Liver (tissue), 8 donors: ENCODE measurements at regions not wholly inside any gene's neighbourhood (a gene's known extent, or its start where the extent isn't known, plus 50 kb on each side); places are given as distances from the start of the nearest gene placed in this dataset.

Experiments used
- DNase-seq: peaks from one replicate; pipeline ENCODE4 v3.0.0-alpha.2; 2017; ENCODE audit warnings: low spot score
- H3K27ac ChIP-seq, 2 donors: one replicate each; pipeline ENCODE4 v1.7.0; 2013; ENCODE audit warnings: inconsistent platforms in 2 of 2, low read length in 2 of 2, control low read depth in 1 of 2, low read depth in 1 of 2, mild to moderate bottlenecking in 1 of 2
- H3K27me3 ChIP-seq, 4 donors: one replicate each; pipeline versions ENCODE4 v1.6.1 to v1.7.0; 2013; ENCODE audit warnings: low read length in 3 of 4, inconsistent platforms in 1 of 4, mild to moderate bottlenecking in 1 of 4, moderate library complexity in 1 of 4; ENCODE audit not compliant: control insufficient read depth in 4 of 4, insufficient read depth in 4 of 4
- H3K36me3 ChIP-seq, 4 donors: one replicate each; pipeline versions ENCODE4 v1.6.1 to v1.7.0; 2013; ENCODE audit warnings: low read length in 3 of 4, mild to moderate bottlenecking in 3 of 4, low read depth in 1 of 4, moderate library complexity in 1 of 4; ENCODE audit not compliant: control insufficient read depth in 4 of 4, insufficient read depth in 3 of 4
- H3K4me1 ChIP-seq, 4 donors: one replicate each; pipeline versions ENCODE4 v1.6.1 to v1.7.0; 2013; ENCODE audit warnings: low read length in 3 of 4, mild to moderate bottlenecking in 3 of 4, moderate library complexity in 1 of 4; ENCODE audit not compliant: control insufficient read depth in 4 of 4, insufficient read depth in 4 of 4
- H3K4me3 ChIP-seq, 3 donors: one replicate each; pipeline versions ENCODE4 v1.6.1 to v1.7.0; 2013; ENCODE audit warnings: low read length in 3 of 3, control low read depth in 1 of 3, low read depth in 1 of 3, mild to moderate bottlenecking in 1 of 3
- H3K9ac ChIP-seq, 2 donors: one replicate each; pipeline ENCODE4 v1.7.0; 2013; ENCODE audit warnings: low read length in 2 of 2, mild to moderate bottlenecking in 2 of 2, moderate library complexity in 2 of 2, control low read depth in 1 of 2, low read depth in 1 of 2
- H3K9me3 ChIP-seq, 4 donors: one replicate each; pipeline versions ENCODE4 v1.6.1 to v1.7.0; 2013; ENCODE audit warnings: low read length in 3 of 4; ENCODE audit not compliant: control insufficient read depth in 4 of 4
- EGR1 ChIP-seq, 2 donors: IDR thresholded peaks; 2 replicates each; pipeline ENCODE4 v1.6.1; 2016 to 2018; ENCODE audit warnings: antibody characterized with exemption in 2 of 2, low read depth in 2 of 2
- FOXA1 ChIP-seq: IDR thresholded peaks from 2 replicates; pipeline ENCODE4 v1.6.1; 2016; ENCODE audit warnings: antibody characterized with exemption
- FOXA2 ChIP-seq: IDR thresholded peaks from 2 replicates; pipeline ENCODE4 v1.6.1; 2016; ENCODE audit warnings: antibody characterized with exemption
- GABPA ChIP-seq, 2 donors: IDR thresholded peaks in 1 of 2; conservative IDR thresholded peaks in 1 of 2; 2 replicates each; pipeline ENCODE4 v1.6.1; 2016; ENCODE audit warnings: antibody characterized with exemption in 2 of 2, mild to moderate bottlenecking in 1 of 2, moderate library complexity in 1 of 2
- HNF4A ChIP-seq, 2 donors: conservative IDR thresholded peaks; 2 replicates each; pipeline ENCODE4 v1.6.1; 2016; ENCODE audit warnings: antibody characterized with exemption in 2 of 2, mild to moderate bottlenecking in 2 of 2
- JUND ChIP-seq, 2 donors: IDR thresholded peaks; 2 replicates each; pipeline ENCODE4 v1.6.1; 2016; ENCODE audit warnings: antibody characterized with exemption in 2 of 2
- NR2F2 ChIP-seq: IDR thresholded peaks from 2 replicates; pipeline ENCODE4 v1.6.1; 2016; ENCODE audit warnings: antibody characterized with exemption
- RAD21 ChIP-seq, 2 donors: IDR thresholded peaks; 2 replicates each; pipeline ENCODE4 v1.6.1; 2016; ENCODE audit warnings: antibody characterized with exemption in 2 of 2, mild to moderate bottlenecking in 2 of 2
- SP1 ChIP-seq: IDR thresholded peaks from 2 replicates; pipeline ENCODE4 v1.6.1; 2018; ENCODE audit warnings: antibody characterized with exemption, mild to moderate bottlenecking
- TAF1 ChIP-seq: conservative IDR thresholded peaks from 2 replicates; pipeline ENCODE4 v1.6.1; 2016; ENCODE audit warnings: antibody characterized with exemption, mild to moderate bottlenecking
- YY1 ChIP-seq: IDR thresholded peaks from 2 replicates; pipeline ENCODE4 v1.6.1; 2016; ENCODE audit warnings: antibody characterized with exemption, mild to moderate bottlenecking
- WGBS: extraction: QIAGEN DNeasy Blood & Tissue Kit; methylation state at CpG from one replicate; pipeline ENCODE4 v1.1.7; 2013; 5-methylcytosine and 5-hydroxymethylcytosine counted together
- TF ChIP-seq, protein P1 (sequence below): fragments of 150-350 bp; IDR thresholded peaks from 2 replicates; pipeline ENCODE4 v1.5.1; 2017; ENCODE audit warnings: improper control_type of control experiment, low read depth, low read length; ENCODE audit not compliant: missing input control
- TF ChIP-seq, protein P2 (sequence below): IDR thresholded peaks from 2 replicates; pipeline ENCODE4 v1.6.1; 2016; ENCODE audit warnings: antibody characterized with exemption, mild to moderate bottlenecking
- TF ChIP-seq, protein P3 (sequence below): IDR thresholded peaks from 2 replicates; pipeline ENCODE4 v1.6.1; 2016; ENCODE audit warnings: antibody characterized with exemption
- TF ChIP-seq, protein P4 (sequence below): IDR thresholded peaks from 2 replicates; pipeline ENCODE4 v1.6.1; 2016; ENCODE audit warnings: antibody characterized with exemption
- donor health status: healthy.
- donor health status: healthy.
- donor health status: healthy.
- donor health status: healthy.
- donor health status: healthy.

DNA sequence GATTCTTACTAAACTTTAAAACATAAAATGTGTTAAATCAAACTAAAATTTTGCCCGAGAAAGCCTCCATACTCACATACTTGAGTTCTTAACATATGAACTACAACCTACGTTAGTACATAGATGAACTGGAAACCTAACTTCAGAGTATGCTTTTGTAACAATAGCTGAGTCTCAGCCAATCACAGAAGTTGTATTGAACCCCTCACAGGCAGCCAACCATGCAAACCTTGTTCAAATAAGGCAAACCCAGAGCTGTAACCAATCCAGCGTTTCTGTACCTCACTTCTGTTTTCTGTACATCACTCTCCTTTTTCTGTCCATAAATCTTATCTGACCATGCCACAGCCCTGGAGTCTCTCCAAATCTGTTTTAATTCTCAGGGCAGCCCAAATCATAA is 157.3 kb upstream of the COL1A2 start:
- TF ChIP-seq FOXA2 (no peak), EGR1 (IDR thresholded peaks at IDR 0.05; ENCODE audit: low read depth in 2 of 2) (no peak), YY1 (no peak), RAD21 (IDR thresholded peaks at IDR 0.05) (no peak)
- Histone ChIP-seq H3K36me3 (no peaks in the 10 kb centered on the region), H3K4me1 (peaks cover 0 to 2% (median 0%) of the 10 kb centered on the region in 4 donors), H3K9me3 (no peaks in the 10 kb centered on the region), H3K4me3 (no peak overlapping the region), H3K9ac (no peak overlapping the region), H3K27ac (no peak overlapping the region), H3K27me3 (no peaks in the 10 kb centered on the region)
- no peak for DNase-seq
- 46% methylated on average over 3 of the region's 3 CpGs for WGBS

DNA sequence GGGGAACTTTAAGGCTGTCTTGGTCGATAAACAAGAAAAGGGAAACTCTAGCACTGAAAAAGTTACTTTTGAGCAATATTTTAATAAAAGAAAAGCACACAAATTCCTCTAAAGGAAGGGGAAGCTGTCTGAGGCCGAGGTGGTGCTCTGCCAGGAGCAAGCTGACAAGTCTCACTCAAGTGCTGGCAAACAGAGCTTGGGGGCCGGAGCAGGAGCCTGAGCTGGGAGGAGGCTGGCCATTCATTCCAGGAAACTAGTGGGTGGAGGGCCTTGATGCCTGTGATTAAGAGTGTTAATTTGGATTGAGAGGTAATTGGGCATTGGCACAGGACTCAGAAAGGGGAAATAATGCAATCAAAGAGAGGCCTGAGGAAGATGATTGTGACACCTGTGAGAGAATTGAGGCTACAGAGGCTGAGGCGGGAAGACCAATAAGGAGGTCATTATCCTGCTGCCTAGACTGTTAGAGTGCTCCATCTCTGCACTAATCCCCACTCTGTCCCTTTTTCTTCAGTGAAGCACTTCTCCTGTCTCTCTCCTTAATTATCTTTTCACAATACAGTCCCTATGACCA is 154.9 kb upstream of the COL1A2 start:
- no peaks in the 10 kb centered on the region for H3K27me3 ChIP-seq
- no peaks in the 10 kb centered on the region for H3K9me3 ChIP-seq
- no peak overlapping the region for H3K9ac ChIP-seq
- no peak overlapping the region for H3K27ac ChIP-seq
- DNase-seq = no peak
- TF ChIP-seq FOXA2 (no peak), TAF1 (no peak), RAD21 (IDR thresholded peaks at IDR 0.05) (no peak), GABPA (IDR thresholded peaks at IDR 0.05 in 1 of 2, conservative IDR thresholded peaks at IDR 0.05 in 1 of 2) (no peak), FOXA1 (no peak), YY1 (no peak)
- TF ChIP-seq, protein P1, sequence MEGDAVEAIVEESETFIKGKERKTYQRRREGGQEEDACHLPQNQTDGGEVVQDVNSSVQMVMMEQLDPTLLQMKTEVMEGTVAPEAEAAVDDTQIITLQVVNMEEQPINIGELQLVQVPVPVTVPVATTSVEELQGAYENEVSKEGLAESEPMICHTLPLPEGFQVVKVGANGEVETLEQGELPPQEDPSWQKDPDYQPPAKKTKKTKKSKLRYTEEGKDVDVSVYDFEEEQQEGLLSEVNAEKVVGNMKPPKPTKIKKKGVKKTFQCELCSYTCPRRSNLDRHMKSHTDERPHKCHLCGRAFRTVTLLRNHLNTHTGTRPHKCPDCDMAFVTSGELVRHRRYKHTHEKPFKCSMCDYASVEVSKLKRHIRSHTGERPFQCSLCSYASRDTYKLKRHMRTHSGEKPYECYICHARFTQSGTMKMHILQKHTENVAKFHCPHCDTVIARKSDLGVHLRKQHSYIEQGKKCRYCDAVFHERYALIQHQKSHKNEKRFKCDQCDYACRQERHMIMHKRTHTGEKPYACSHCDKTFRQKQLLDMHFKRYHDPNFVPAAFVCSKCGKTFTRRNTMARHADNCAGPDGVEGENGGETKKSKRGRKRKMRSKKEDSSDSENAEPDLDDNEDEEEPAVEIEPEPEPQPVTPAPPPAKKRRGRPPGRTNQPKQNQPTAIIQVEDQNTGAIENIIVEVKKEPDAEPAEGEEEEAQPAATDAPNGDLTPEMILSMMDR = no peak
- 58% methylated on average over 4 of the region's 4 CpGs for WGBS
- H3K36me3 ChIP-seq = no peaks in the 10 kb centered on the region
- no peak overlapping the region for H3K4me3 ChIP-seq
- H3K4me1 ChIP-seq = peaks cover 0 to 2% (median 0%) of the 10 kb centered on the region in 4 donors

DNA sequence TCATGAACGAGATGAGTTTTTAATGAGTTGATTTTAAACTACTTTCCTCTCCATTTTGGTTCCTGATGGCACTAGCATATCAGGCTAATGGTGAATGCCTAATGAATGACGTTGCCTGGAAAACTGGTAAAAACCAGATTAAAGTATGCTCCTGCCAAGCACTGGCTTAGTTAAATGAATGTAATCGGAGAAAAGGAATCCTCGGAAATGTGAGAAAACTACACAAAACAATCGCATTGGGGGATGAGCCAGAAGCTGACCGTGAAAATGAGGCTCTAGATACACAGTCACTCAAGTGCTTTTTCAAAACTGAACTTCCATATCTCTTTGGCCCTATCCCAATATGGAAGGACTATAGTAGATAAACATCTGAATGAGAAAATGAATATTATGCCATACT is 153.8 kb upstream of the COL1A2 start:
- WGBS = 77% methylated on average over 6 of the region's 6 CpGs
- H3K9me3 ChIP-seq = no peaks in the 10 kb centered on the region
- TF ChIP-seq EGR1 (IDR thresholded peaks at IDR 0.05; ENCODE audit: low read depth in 2 of 2) = no peak
- no peak for TF ChIP-seq YY1
- no peak for TF ChIP-seq TAF1
- TF ChIP-seq FOXA2 = no peak
- TF ChIP-seq, protein P2, sequence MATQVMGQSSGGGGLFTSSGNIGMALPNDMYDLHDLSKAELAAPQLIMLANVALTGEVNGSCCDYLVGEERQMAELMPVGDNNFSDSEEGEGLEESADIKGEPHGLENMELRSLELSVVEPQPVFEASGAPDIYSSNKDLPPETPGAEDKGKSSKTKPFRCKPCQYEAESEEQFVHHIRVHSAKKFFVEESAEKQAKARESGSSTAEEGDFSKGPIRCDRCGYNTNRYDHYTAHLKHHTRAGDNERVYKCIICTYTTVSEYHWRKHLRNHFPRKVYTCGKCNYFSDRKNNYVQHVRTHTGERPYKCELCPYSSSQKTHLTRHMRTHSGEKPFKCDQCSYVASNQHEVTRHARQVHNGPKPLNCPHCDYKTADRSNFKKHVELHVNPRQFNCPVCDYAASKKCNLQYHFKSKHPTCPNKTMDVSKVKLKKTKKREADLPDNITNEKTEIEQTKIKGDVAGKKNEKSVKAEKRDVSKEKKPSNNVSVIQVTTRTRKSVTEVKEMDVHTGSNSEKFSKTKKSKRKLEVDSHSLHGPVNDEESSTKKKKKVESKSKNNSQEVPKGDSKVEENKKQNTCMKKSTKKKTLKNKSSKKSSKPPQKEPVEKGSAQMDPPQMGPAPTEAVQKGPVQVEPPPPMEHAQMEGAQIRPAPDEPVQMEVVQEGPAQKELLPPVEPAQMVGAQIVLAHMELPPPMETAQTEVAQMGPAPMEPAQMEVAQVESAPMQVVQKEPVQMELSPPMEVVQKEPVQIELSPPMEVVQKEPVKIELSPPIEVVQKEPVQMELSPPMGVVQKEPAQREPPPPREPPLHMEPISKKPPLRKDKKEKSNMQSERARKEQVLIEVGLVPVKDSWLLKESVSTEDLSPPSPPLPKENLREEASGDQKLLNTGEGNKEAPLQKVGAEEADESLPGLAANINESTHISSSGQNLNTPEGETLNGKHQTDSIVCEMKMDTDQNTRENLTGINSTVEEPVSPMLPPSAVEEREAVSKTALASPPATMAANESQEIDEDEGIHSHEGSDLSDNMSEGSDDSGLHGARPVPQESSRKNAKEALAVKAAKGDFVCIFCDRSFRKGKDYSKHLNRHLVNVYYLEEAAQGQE = no peak
- TF ChIP-seq, protein P1 = no peak
- TF ChIP-seq, protein P3, sequence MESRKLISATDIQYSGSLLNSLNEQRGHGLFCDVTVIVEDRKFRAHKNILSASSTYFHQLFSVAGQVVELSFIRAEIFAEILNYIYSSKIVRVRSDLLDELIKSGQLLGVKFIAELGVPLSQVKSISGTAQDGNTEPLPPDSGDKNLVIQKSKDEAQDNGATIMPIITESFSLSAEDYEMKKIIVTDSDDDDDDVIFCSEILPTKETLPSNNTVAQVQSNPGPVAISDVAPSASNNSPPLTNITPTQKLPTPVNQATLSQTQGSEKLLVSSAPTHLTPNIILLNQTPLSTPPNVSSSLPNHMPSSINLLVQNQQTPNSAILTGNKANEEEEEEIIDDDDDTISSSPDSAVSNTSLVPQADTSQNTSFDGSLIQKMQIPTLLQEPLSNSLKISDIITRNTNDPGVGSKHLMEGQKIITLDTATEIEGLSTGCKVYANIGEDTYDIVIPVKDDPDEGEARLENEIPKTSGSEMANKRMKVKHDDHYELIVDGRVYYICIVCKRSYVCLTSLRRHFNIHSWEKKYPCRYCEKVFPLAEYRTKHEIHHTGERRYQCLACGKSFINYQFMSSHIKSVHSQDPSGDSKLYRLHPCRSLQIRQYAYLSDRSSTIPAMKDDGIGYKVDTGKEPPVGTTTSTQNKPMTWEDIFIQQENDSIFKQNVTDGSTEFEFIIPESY = no peak
- TF ChIP-seq JUND (IDR thresholded peaks at IDR 0.05) = no peak
- TF ChIP-seq, protein P4, sequence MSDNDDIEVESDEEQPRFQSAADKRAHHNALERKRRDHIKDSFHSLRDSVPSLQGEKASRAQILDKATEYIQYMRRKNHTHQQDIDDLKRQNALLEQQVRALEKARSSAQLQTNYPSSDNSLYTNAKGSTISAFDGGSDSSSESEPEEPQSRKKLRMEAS = no peak
- no peak for TF ChIP-seq RAD21 (IDR thresholded peaks at IDR 0.05)
- no peak for TF ChIP-seq FOXA1
- TF ChIP-seq GABPA (IDR thresholded peaks at IDR 0.05 in 1 of 2, conservative IDR thresholded peaks at IDR 0.05 in 1 of 2) = no peak
- TF ChIP-seq NR2F2 = no peak
- TF ChIP-seq HNF4A (conservative IDR thresholded peaks at IDR 0.05) = no peak
- no peak for TF ChIP-seq SP1

More for the DNA sequence above, 153.8 kb upstream of the COL1A2 start:
- no peak for DNase-seq
- no peak overlapping the region for H3K9ac ChIP-seq
- H3K4me1 ChIP-seq = peaks cover 0 to 2% (median 0%) of the 10 kb centered on the region in 4 donors
- H3K27ac ChIP-seq = no peak overlapping the region
- no peaks in the 10 kb centered on the region for H3K36me3 ChIP-seq
- H3K27me3 ChIP-seq = no peaks in the 10 kb centered on the region
- no peak overlapping the region for H3K4me3 ChIP-seq
